Dermis blood vessel endothelial cell (primary cell): ENCODE measurements at regions not wholly inside any gene's neighbourhood (a gene's known extent, or its start where the extent isn't known, plus 50 kb on each side); places are given as distances from the start of the nearest gene placed in this dataset.

ENCODE experiments used
- DNase-seq: peaks from one replicate; pipeline ENCODE4 v3.0.0; 2010

- no peak for DNase-seq
Measured at GRCh38 chr4:180098586-180098985, 2144.6 kb upstream of the TENM3 start.

- no peak for DNase-seq
Measured at GRCh38 chr4:180099957-180100356, 2143.2 kb upstream of the TENM3 start.

- DNase-seq, result no peak
Measured at GRCh38 chr4:180100433-180101344, 2142.5 kb upstream of the TENM3 start.

- DNase-seq, result no peak
Measured at GRCh38 chr4:180101348-180102083, 2141.7 kb upstream of the TENM3 start.

- DNase-seq, result no peak
Measured at GRCh38 chr4:180103794-180104193, 2139.4 kb upstream of the TENM3 start.

GRCh38 chr4:180105362-180105761 is 2137.8 kb upstream of the TENM3 start:
- no peak for DNase-seq

GRCh38 chr4:180106122-180106521 is 2137.1 kb upstream of the TENM3 start:
- no peak for DNase-seq

- DNase-seq, result no peak
Measured at GRCh38 chr4:180106997-180107396, 2136.2 kb upstream of the TENM3 start.

- no peak for DNase-seq
Measured at GRCh38 chr4:180116840-180117239, 2126.4 kb upstream of the TENM3 start.

GRCh38 chr4:180120068-180120467 is 2123.1 kb upstream of the TENM3 start:
- DNase-seq, result no peak

- DNase-seq, result no peak
Measured at GRCh38 chr4:180134091-180134866, 2108.9 kb upstream of the TENM3 start.

- no peak for DNase-seq
Measured at GRCh38 chr4:180141734-180142133, 2101.5 kb upstream of the TENM3 start.

GRCh38 chr4:180148737-180149136 is 2094.5 kb upstream of the TENM3 start:
- DNase-seq, result no peak

GRCh38 chr4:180150818-180151217 is 2092.4 kb upstream of the TENM3 start:
- no peak for DNase-seq

GRCh38 chr4:180152831-180153230 is 2090.4 kb upstream of the TENM3 start:
- no peak for DNase-seq

GRCh38 chr4:180153587-180153986 is 2089.6 kb upstream of the TENM3 start:
- DNase-seq, result no peak

GRCh38 chr4:180156684-180157083 is 2086.5 kb upstream of the TENM3 start:
- no peak for DNase-seq

GRCh38 chr4:180160195-180160983 is 2082.8 kb upstream of the TENM3 start:
- no peak for DNase-seq

- DNase-seq, result no peak
Measured at GRCh38 chr4:180164799-180165198, 2078.4 kb upstream of the TENM3 start.

GRCh38 chr4:180169394-180169793 is 2073.8 kb upstream of the TENM3 start:
- no peak for DNase-seq

- DNase-seq, result no peak
Measured at GRCh38 chr4:180169966-180170365, 2073.2 kb upstream of the TENM3 start.

- no peak for DNase-seq
Measured at GRCh38 chr4:180179146-180179545, 2064.1 kb upstream of the TENM3 start.
